HEK293 (cell line): ENCODE measurements at regions not wholly inside any gene's neighbourhood (a gene's known extent, or its start where the extent isn't known, plus 50 kb on each side); places are given as distances from the start of the nearest gene placed in this dataset.

Source experiments
- CTCF ChIA-PET: fragments of 350-600 bp; formaldehyde crosslinking; extraction: SDS; loops from one replicate; lab custom pipeline; 2021; ENCODE audit warnings: antibody characterized with exemption; lab: Yijun Ruan, JAX
- POLR2A ChIA-PET: fragments of 300-600 bp; formaldehyde crosslinking; extraction: SDS; loops from one replicate; lab custom pipeline; 2020; ENCODE audit warnings: antibody characterized with exemption, inconsistent platforms; lab: Yijun Ruan, JAX
- H3K27ac ChIP-seq: fragments of 200-500 bp; sonication (Bioruptor generic); 2 replicates; pipeline ENCODE4 v1.5.1; 2014; ENCODE audit warnings: low read depth, low read length, control low read depth, inconsistent platforms; ENCODE audit errors: extremely low read depth
- H3K36me3 ChIP-seq, 2 experiments: fragments of 200-500 bp in 1 of 2; sonication (Bioruptor generic) in 1 of 2; 1 replicate in 1 of 2; 2 replicates in 1 of 2; pipeline ENCODE4 v1.5.1; 2014 to 2017; ENCODE audit warnings: inconsistent platforms in 2 of 2, low read length in 2 of 2; ENCODE audit not compliant: control insufficient read depth in 2 of 2, insufficient read depth in 1 of 2
- H3K4me1 ChIP-seq: fragments of 200-500 bp; sonication (Bioruptor generic); 2 replicates; pipeline ENCODE4 v1.5.1; 2014; ENCODE audit warnings: mild to moderate bottlenecking, low read length, inconsistent platforms; ENCODE audit not compliant: control insufficient read depth, insufficient read depth
- H3K4me3 ChIP-seq: 2 replicates; pipeline ENCODE4 v1.5.1; 2011; ENCODE audit warnings: low read depth, mild to moderate bottlenecking, control low read depth, low read length, moderate library complexity
- H3K9me3 ChIP-seq: fragments of 200-500 bp; sonication (Bioruptor generic); 2 replicates; pipeline ENCODE4 v1.5.1; 2014; ENCODE audit warnings: low read depth, low read length, inconsistent platforms; ENCODE audit not compliant: control insufficient read depth, insufficient read depth
- BCL11A ChIP-seq: fragments of 450-650 bp; formaldehyde crosslinking; IDR thresholded peaks from 2 replicates; pipeline ENCODE4 v1.5.1; 2016; ENCODE audit warnings: low read depth, missing biosample characterization, missing genetic modification characterization
- BCL11B ChIP-seq: fragments of 450-650 bp; formaldehyde crosslinking; IDR thresholded peaks from 2 replicates; pipeline ENCODE4 v1.5.1; 2016; ENCODE audit warnings: low read depth, missing biosample characterization, missing genetic modification characterization
- EGR2 ChIP-seq: fragments of 450-650 bp; formaldehyde crosslinking; IDR thresholded peaks from 2 replicates; pipeline ENCODE4 v1.5.1; 2016; ENCODE audit warnings: low read depth, missing biosample characterization, missing genetic modification characterization
- ELK4 ChIP-seq: IDR thresholded peaks from 2 replicates; pipeline ENCODE4 v1.6.1; 2011; ENCODE audit warnings: mild to moderate bottlenecking, low read depth, low read length, borderline replicate concordance
- GLI2 ChIP-seq: fragments of 450-650 bp; formaldehyde crosslinking; IDR thresholded peaks from 2 replicates; pipeline ENCODE4; 2017; ENCODE audit warnings: missing biosample characterization, missing genetic modification characterization, low read depth, borderline replicate concordance
- GLIS1 ChIP-seq: fragments of 450-650 bp; formaldehyde crosslinking; IDR thresholded peaks from 2 replicates; pipeline ENCODE4 v1.5.1; 2016; ENCODE audit warnings: missing biosample characterization, missing genetic modification characterization
- IKZF3 ChIP-seq: fragments of 450-650 bp; IDR thresholded peaks from 2 replicates; pipeline ENCODE4 v1.5.0; 2018; ENCODE audit warnings: missing biosample characterization, mild to moderate bottlenecking, missing genetic modification characterization, moderate library complexity
- KLF7 ChIP-seq: fragments of 450-650 bp; formaldehyde crosslinking; IDR thresholded peaks from 2 replicates; pipeline ENCODE4 v1.5.1; 2016; ENCODE audit warnings: missing biosample characterization, missing genetic modification characterization, borderline replicate concordance
- MEIS1 ChIP-seq: sonication (generic); formaldehyde crosslinking; IDR thresholded peaks from 2 replicates; pipeline ENCODE4 v1.8.1; 2022; ENCODE audit warnings: missing genetic modification reagents, mild to moderate bottlenecking, borderline replicate concordance
- OSR2 ChIP-seq: fragments of 450-650 bp; formaldehyde crosslinking; IDR thresholded peaks from 2 replicates; pipeline ENCODE4 v1.5.1; 2016; ENCODE audit warnings: missing biosample characterization, missing genetic modification characterization
- SALL2 ChIP-seq: fragments of 450-650 bp; formaldehyde crosslinking; IDR thresholded peaks from 2 replicates; pipeline ENCODE4 v1.5.0; 2017; ENCODE audit warnings: missing biosample characterization, mild to moderate bottlenecking, missing genetic modification characterization, borderline replicate concordance
- SP2 ChIP-seq: fragments of 450-650 bp; formaldehyde crosslinking; IDR thresholded peaks from 2 replicates; pipeline ENCODE4 v1.5.1; 2016; ENCODE audit warnings: missing biosample characterization, missing genetic modification characterization
- SP7 ChIP-seq: fragments of 450-650 bp; formaldehyde crosslinking; IDR thresholded peaks from 2 replicates; pipeline ENCODE4 v1.5.1; 2016; ENCODE audit warnings: missing biosample characterization, missing genetic modification characterization
- ZBTB10 ChIP-seq: fragments of 450-650 bp; formaldehyde crosslinking; IDR thresholded peaks from 2 replicates; pipeline ENCODE4 v1.5.1; 2016; ENCODE audit warnings: missing biosample characterization, missing genetic modification characterization
- ZBTB48 ChIP-seq: fragments of 450-650 bp; formaldehyde crosslinking; IDR thresholded peaks from 2 replicates; pipeline ENCODE4 v1.5.1; 2016; ENCODE audit warnings: missing biosample characterization, missing genetic modification characterization
- ZNF10 ChIP-seq: fragments of 450-650 bp; formaldehyde crosslinking; IDR thresholded peaks from 2 replicates; pipeline ENCODE4 v1.5.1; 2017; ENCODE audit warnings: missing biosample characterization, missing genetic modification characterization
- ZNF146 ChIP-seq: fragments of 450-650 bp; formaldehyde crosslinking; IDR thresholded peaks from 2 replicates; pipeline ENCODE4 v1.5.1; 2016; ENCODE audit warnings: missing biosample characterization, missing genetic modification characterization
- ZNF214 ChIP-seq: fragments of 450-650 bp; formaldehyde crosslinking; IDR thresholded peaks from 2 replicates; pipeline ENCODE4 v1.5.1; 2017; ENCODE audit warnings: missing biosample characterization, mild to moderate bottlenecking, missing genetic modification characterization, borderline replicate concordance
- ZNF248 ChIP-seq: fragments of 450-650 bp; formaldehyde crosslinking; IDR thresholded peaks from 2 replicates; pipeline ENCODE4 v1.5.1; 2017; ENCODE audit warnings: missing biosample characterization, missing genetic modification characterization
- ZNF266 ChIP-seq: fragments of 450-650 bp; formaldehyde crosslinking; IDR thresholded peaks from 2 replicates; pipeline ENCODE4 v1.5.1; 2016; ENCODE audit warnings: missing biosample characterization, missing genetic modification characterization, low read depth
- ZNF280C ChIP-seq: fragments of 450-650 bp; formaldehyde crosslinking; IDR thresholded peaks from 2 replicates; pipeline ENCODE4 v1.5.1; 2016; ENCODE audit warnings: missing biosample characterization, missing genetic modification characterization
- ZNF311 ChIP-seq: fragments of 450-650 bp; formaldehyde crosslinking; IDR thresholded peaks from 2 replicates; pipeline ENCODE4 v1.5.1; 2017; ENCODE audit warnings: missing biosample characterization, missing genetic modification characterization, borderline replicate concordance
- ZNF423 ChIP-seq: fragments of 450-650 bp; formaldehyde crosslinking; IDR thresholded peaks from 2 replicates; pipeline ENCODE4 v1.5.1; 2016; ENCODE audit warnings: missing biosample characterization, missing genetic modification characterization
- ZNF488 ChIP-seq: fragments of 450-650 bp; formaldehyde crosslinking; IDR thresholded peaks from 2 replicates; pipeline ENCODE4 v1.5.1; 2016; ENCODE audit warnings: missing biosample characterization, missing genetic modification characterization
- ZNF621 ChIP-seq: fragments of 450-650 bp; formaldehyde crosslinking; IDR thresholded peaks from 2 replicates; pipeline ENCODE4 v1.5.1; 2017; ENCODE audit warnings: missing biosample characterization, missing genetic modification characterization
- ZNF658 ChIP-seq: fragments of 450-650 bp; formaldehyde crosslinking; IDR thresholded peaks from 2 replicates; pipeline ENCODE4; 2016; ENCODE audit warnings: missing biosample characterization, missing genetic modification characterization
- ZNF660 ChIP-seq: fragments of 450-650 bp; IDR thresholded peaks from 2 replicates; pipeline ENCODE4 v1.5.1; 2018; ENCODE audit warnings: missing biosample characterization, mild to moderate bottlenecking, missing genetic modification characterization
- ZNF747 ChIP-seq: fragments of 450-650 bp; formaldehyde crosslinking; IDR thresholded peaks from 2 replicates; pipeline ENCODE4 v1.5.1; 2016; ENCODE audit warnings: missing biosample characterization, missing genetic modification characterization
- ZNF76 ChIP-seq: fragments of 450-650 bp; formaldehyde crosslinking; IDR thresholded peaks from 2 replicates; pipeline ENCODE4; 2016; ENCODE audit warnings: low read depth, missing biosample characterization, missing genetic modification characterization, borderline replicate concordance
- ZSCAN23 ChIP-seq: fragments of 450-650 bp; formaldehyde crosslinking; IDR thresholded peaks from 2 replicates; pipeline ENCODE4 v1.5.1; 2016; ENCODE audit warnings: missing biosample characterization, missing genetic modification characterization

- Histone ChIP-seq H3K4me1 (no peaks in the 10 kb centered on the region), H3K9me3 (no peaks in the 10 kb centered on the region), H3K4me3 (no peak overlapping the region), H3K27ac (no peak overlapping the region), H3K36me3 (no peaks in the 10 kb centered on the region)
- ChIA-PET CTCF (no interaction called here), POLR2A (no interaction called here)
- TF ChIP-seq KLF7 (no peak), ZNF488 (tag by site-specific recombination) (no peak), ELK4 (no peak), SP7 (tag by site-specific recombination) (no peak), ZNF214 (tag by site-specific recombination) (no peak), BCL11A (no peak), ZNF146 (tag by site-specific recombination) (no peak), BCL11B (tag by site-specific recombination) (no peak), IKZF3 (tag by site-specific recombination) (no peak), SP2 (tag by site-specific recombination) (no peak), ZBTB48 (tag by site-specific recombination) (no peak), ZBTB10 (no peak), ZNF621 (tag by site-specific recombination) (no peak)
Observed at GRCh38 chr6:165002866-165003265, 306.5 kb downstream of the C6orf118 start.

GRCh38 chr6:165002358-165002757 is 307.0 kb downstream of the C6orf118 start:
- Histone ChIP-seq H3K9me3 (no peaks in the 10 kb centered on the region), H3K27ac (no peak overlapping the region), H3K4me1 (no peaks in the 10 kb centered on the region), H3K36me3 (no peaks in the 10 kb centered on the region), H3K4me3 (no peak overlapping the region)
- ChIA-PET POLR2A (no interaction called here), CTCF (no interaction called here)
- TF ChIP-seq ZNF76 (tag by site-specific recombination) (no peak), EGR2 (no peak), SALL2 (tag by site-specific recombination) (no peak), ZNF747 (tag by site-specific recombination) (no peak), ZNF146 (tag by site-specific recombination) (no peak), OSR2 (tag by site-specific recombination) (no peak), GLI2 (tag by site-specific recombination) (no peak), ZNF658 (tag by site-specific recombination) (no peak), ZNF248 (no peak), GLIS1 (tag by site-specific recombination) (no peak), ZNF660 (tag by site-specific recombination) (no peak), ZSCAN23 (tag by site-specific recombination) (no peak), ZNF280C (tag by site-specific recombination) (no peak), MEIS1 (CRISPR knock-in tag) (no peak), ZNF266 (tag by site-specific recombination) (no peak), ZNF10 (tag by site-specific recombination) (no peak), ZNF423 (tag by site-specific recombination) (no peak), ZNF311 (tag by site-specific recombination) (no peak)
